A549 (cell line): ENCODE measurements at regions not wholly inside any gene's neighbourhood (a gene's known extent, or its start where the extent isn't known, plus 50 kb on each side); places are given as distances from the start of the nearest gene placed in this dataset.

ENCODE experiments used
- POLR2A ChIP-seq: IDR thresholded peaks from 2 replicates; pipeline ENCODE4 v1.6.1; 2012; ENCODE audit warnings: mild to moderate bottlenecking, low read length
- TF ChIP-seq, protein P1 (sequence below): fragments of >200 bp; sonication (Bioruptor Twin); formaldehyde crosslinking; IDR thresholded peaks from 3 replicates; pipeline ENCODE4 v1.5.1; 2016

DNA sequence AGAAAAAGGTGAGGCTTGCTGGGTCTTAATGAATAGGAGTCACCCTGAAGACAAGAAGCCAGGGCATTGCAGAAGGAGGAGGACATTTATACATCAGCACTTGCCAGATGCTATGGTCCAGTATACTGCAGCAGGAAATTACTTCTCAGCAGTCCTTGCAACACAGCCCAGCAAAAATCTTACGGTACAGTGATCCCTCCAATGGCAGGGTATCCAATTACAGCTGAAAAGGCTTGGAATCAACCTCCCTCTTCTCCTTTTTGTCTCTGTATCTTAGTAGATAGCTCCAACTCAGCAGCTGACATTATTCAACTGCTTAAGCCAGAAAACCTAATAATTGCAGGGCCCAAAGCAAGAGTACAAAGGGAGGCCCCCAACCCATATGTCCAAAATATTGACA lies 128.3 kb upstream of the COBL start:
- TF ChIP-seq, protein P1, sequence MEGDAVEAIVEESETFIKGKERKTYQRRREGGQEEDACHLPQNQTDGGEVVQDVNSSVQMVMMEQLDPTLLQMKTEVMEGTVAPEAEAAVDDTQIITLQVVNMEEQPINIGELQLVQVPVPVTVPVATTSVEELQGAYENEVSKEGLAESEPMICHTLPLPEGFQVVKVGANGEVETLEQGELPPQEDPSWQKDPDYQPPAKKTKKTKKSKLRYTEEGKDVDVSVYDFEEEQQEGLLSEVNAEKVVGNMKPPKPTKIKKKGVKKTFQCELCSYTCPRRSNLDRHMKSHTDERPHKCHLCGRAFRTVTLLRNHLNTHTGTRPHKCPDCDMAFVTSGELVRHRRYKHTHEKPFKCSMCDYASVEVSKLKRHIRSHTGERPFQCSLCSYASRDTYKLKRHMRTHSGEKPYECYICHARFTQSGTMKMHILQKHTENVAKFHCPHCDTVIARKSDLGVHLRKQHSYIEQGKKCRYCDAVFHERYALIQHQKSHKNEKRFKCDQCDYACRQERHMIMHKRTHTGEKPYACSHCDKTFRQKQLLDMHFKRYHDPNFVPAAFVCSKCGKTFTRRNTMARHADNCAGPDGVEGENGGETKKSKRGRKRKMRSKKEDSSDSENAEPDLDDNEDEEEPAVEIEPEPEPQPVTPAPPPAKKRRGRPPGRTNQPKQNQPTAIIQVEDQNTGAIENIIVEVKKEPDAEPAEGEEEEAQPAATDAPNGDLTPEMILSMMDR = no peak
- no peak for TF ChIP-seq POLR2A
